Peyer's patch (tissue), 4 donors: ENCODE measurements at regions not wholly inside any gene's neighbourhood (a gene's known extent, or its start where the extent isn't known, plus 50 kb on each side); places are given as distances from the start of the nearest gene placed in this dataset.

Source experiments
- DNase-seq, 3 donors: peaks; one replicate each; pipeline ENCODE4 v3.0.0-alpha.2; 2017 to 2019
- H3K27ac ChIP-seq, 4 donors: fragments of 200-600 bp; sonication (generic); one replicate each; pipeline ENCODE4 v1.5.1; 2016 to 2019
- H3K27me3 ChIP-seq, 2 donors: fragments of 200-600 bp; sonication (generic); one replicate each; pipeline ENCODE4 v1.5.1; 2019
- H3K36me3 ChIP-seq, 3 donors: fragments of 200-600 bp; sonication (generic); one replicate each; pipeline ENCODE4 v1.5.1; 2016 to 2019
- H3K4me1 ChIP-seq, 4 donors: fragments of 200-600 bp; sonication (generic); one replicate each; pipeline ENCODE4 v1.5.1; 2016 to 2019
- H3K4me3 ChIP-seq, 4 donors: fragments of 200-600 bp; sonication (generic); 1 replicate in 3 of 4; 2 replicates in 1 of 4; pipeline ENCODE4 v1.5.1; 2016 to 2019; ENCODE audit warnings: mild to moderate bottlenecking in 1 of 4
- H3K9me3 ChIP-seq, 4 donors: fragments of 200-600 bp; sonication (generic); one replicate each; pipeline ENCODE4 v1.5.1; 2016 to 2019; ENCODE audit warnings: mild to moderate bottlenecking in 1 of 4
- POLR2A ChIP-seq, 2 donors: fragments of 450-650 bp; IDR thresholded peaks; one replicate each; pipeline ENCODE4 v1.5.1; 2017; ENCODE audit warnings: antibody characterized with exemption in 2 of 2, mild to moderate bottlenecking in 2 of 2, moderate library complexity in 2 of 2
- TF ChIP-seq, protein P1 (sequence below), 6 experiments: fragments of 450-650 bp in 4 of 6; fragments of 200-600 bp in 2 of 6; sonication (generic) in 1 of 6; IDR thresholded peaks; one replicate each; pipeline ENCODE4 v1.5.1; 2017 to 2019; ENCODE audit warnings: antibody characterized with exemption in 6 of 6, mild to moderate bottlenecking in 3 of 6, moderate library complexity in 1 of 6

DNA sequence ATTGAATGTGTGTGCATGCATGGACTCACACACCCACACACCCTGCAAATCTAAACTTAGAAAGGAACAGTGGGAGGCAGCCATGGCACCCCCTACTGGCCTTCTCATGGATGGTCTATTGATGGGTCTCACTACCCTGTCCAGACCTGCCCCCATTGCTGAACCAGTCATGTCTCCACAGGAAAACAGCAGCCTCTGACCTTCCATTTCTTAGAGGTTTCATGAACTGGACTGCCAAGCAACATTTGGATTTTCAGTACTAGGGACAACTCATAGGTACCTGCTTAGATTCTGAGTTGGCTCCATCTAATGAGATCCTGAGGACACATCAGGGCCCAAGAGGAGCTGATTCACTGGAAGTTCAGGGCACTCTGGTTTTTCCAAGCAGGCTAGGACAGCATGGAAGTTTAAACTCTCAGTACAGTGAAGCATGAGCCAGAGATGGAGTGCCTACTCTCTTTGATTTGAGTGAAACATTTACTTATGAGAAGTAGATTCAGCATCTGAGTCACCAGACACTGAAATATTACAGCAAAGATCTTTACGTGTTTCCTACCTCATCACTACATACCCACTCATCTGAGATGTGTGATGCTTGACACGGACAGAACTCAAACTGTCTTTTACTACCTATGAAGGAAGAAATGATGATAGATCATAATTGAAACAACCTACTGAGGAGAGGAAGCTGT lies 98.9 kb upstream of the PLEKHG7 start:
- TF ChIP-seq, protein P1, sequence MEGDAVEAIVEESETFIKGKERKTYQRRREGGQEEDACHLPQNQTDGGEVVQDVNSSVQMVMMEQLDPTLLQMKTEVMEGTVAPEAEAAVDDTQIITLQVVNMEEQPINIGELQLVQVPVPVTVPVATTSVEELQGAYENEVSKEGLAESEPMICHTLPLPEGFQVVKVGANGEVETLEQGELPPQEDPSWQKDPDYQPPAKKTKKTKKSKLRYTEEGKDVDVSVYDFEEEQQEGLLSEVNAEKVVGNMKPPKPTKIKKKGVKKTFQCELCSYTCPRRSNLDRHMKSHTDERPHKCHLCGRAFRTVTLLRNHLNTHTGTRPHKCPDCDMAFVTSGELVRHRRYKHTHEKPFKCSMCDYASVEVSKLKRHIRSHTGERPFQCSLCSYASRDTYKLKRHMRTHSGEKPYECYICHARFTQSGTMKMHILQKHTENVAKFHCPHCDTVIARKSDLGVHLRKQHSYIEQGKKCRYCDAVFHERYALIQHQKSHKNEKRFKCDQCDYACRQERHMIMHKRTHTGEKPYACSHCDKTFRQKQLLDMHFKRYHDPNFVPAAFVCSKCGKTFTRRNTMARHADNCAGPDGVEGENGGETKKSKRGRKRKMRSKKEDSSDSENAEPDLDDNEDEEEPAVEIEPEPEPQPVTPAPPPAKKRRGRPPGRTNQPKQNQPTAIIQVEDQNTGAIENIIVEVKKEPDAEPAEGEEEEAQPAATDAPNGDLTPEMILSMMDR (IDR thresholded peaks at IDR 0.05): no peak
- TF ChIP-seq POLR2A (IDR thresholded peaks at IDR 0.05): no peak
- no peaks in the 10 kb centered on the region for H3K27me3 ChIP-seq
- no peak overlapping the region for H3K4me3 ChIP-seq
- no peak overlapping the region for H3K27ac ChIP-seq
- no peaks in the 10 kb centered on the region for H3K36me3 ChIP-seq
- peaks cover 0 to 14% (median 0%) of the 10 kb centered on the region in 4 donors for H3K9me3 ChIP-seq
- no peak for DNase-seq
- no peaks in the 10 kb centered on the region for H3K4me1 ChIP-seq

DNA sequence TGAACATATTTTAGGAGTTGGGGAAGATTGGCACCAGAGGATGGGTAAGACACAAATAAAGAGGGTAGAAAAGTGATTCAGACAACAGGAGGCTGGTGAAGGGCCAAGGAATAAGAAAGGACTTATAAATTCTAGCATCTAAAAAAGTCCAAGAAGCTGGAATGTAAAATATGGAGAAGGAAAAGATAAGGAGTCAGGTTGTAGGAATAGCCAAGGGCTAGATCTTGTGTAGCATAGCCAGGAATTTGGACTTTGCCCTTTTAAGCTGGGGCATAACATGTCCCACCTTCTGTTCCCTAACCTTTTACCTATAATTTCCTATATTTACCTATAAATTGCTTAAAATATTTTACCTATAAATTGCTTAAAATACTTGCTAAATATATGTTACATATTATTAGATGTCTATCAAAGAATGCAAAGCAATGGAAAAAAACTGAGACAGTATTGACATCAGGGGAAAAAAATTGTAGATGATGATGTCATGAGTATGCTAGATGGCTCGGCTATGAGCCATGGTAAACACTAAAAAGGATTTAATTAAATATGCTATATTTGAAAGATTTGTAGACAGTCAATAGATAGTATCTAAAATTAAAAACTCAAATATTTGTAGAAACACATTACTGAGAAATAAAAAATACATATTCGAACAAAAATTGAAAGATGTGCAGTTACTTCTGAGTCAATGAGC lies 99.7 kb upstream of the PLEKHG7 start:
- TF ChIP-seq, protein P1 (IDR thresholded peaks at IDR 0.05): no peak
- no peak for TF ChIP-seq POLR2A (IDR thresholded peaks at IDR 0.05)
- no peak for DNase-seq
- H3K4me1 ChIP-seq: no peaks in the 10 kb centered on the region
- no peaks in the 10 kb centered on the region for H3K27me3 ChIP-seq
- H3K36me3 ChIP-seq: no peaks in the 10 kb centered on the region
- no peak overlapping the region for H3K4me3 ChIP-seq
- H3K27ac ChIP-seq: no peak overlapping the region
- peaks cover 0 to 14% (median 0%) of the 10 kb centered on the region in 4 donors for H3K9me3 ChIP-seq

DNA sequence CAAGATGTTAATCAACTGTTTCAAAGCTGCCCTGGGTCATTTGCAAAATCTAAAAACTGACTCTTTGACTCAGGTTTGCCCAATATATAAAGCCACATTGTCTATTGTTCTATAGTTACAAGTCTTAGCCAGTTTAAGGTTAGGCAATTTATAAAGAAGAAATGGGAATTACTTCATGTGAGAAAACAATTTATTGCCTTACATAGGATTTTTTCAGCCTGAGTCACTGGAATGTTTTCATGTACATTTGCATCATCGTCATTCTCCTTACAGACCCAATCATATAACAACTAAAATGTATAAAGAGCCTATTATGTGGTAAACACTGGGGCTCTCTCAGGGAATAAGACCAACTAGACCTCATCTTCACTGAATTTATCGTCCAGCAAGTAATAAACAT lies 100.3 kb upstream of the PLEKHG7 start:
- no peak overlapping the region for H3K27ac ChIP-seq
- no peaks in the 10 kb centered on the region for H3K4me1 ChIP-seq
- TF ChIP-seq, protein P1 (IDR thresholded peaks at IDR 0.05): no peak
- TF ChIP-seq POLR2A (IDR thresholded peaks at IDR 0.05): no peak
- no peaks in the 10 kb centered on the region for H3K27me3 ChIP-seq
- H3K9me3 ChIP-seq: peaks cover 0 to 14% (median 0%) of the 10 kb centered on the region in 4 donors
- DNase-seq: no peak
- no peaks in the 10 kb centered on the region for H3K36me3 ChIP-seq
- H3K4me3 ChIP-seq: no peak overlapping the region

DNA sequence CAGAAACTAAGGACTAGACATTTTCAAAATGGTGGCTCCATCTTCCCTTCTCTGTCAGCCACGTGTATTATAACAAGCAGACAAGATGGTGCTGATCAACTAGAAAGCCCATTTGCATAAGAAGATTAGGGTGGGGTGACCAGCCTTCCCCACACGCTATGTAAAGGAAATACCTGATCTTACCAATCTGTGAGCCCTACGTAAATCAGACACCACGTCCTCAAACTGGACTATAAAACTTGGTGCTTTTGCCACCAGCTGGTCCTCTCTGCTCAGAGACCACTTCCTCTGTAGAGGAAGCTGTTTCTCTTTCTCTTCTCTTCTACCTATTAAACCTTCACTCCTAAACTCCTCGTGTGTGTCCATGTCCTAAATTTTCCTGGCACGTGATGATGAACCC lies 101.1 kb upstream of the PLEKHG7 start:
- no peak for TF ChIP-seq POLR2A (IDR thresholded peaks at IDR 0.05)
- TF ChIP-seq, protein P1 (IDR thresholded peaks at IDR 0.05): no peak
- no peaks in the 10 kb centered on the region for H3K27me3 ChIP-seq
- H3K27ac ChIP-seq: no peak overlapping the region
- no peaks in the 10 kb centered on the region for H3K36me3 ChIP-seq
- DNase-seq: no peak
- H3K4me3 ChIP-seq: no peak overlapping the region
- peaks cover 0 to 14% (median 0%) of the 10 kb centered on the region in 4 donors for H3K9me3 ChIP-seq
- no peaks in the 10 kb centered on the region for H3K4me1 ChIP-seq

DNA sequence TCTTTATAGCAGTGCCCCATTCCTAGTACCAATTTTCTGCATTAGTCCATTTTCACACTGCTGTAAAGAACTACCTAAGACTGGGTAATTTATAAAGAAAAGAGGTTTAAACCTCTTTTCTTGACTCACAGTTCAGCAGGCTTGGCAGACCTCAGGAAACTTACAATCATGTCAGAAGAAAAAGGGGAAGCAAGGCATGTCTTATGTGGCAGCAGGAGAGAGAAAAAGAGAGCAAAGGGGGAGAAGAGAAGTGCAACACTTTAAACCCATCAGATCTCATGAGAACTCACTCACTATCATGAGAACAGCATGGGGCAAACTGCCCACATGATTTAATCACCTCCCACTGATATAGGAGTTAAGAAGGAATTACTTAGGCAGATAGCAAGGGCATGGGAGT lies 101.6 kb upstream of the PLEKHG7 start:
- no peaks in the 10 kb centered on the region for H3K4me1 ChIP-seq
- H3K27me3 ChIP-seq: no peaks in the 10 kb centered on the region

More for the DNA sequence above, 101.6 kb upstream of the PLEKHG7 start:
- no peaks in the 10 kb centered on the region for H3K36me3 ChIP-seq
- no peak overlapping the region for H3K4me3 ChIP-seq
- H3K27ac ChIP-seq: no peak overlapping the region
- H3K9me3 ChIP-seq: peaks cover 0 to 14% (median 0%) of the 10 kb centered on the region in 4 donors
- no peak for DNase-seq
- TF ChIP-seq POLR2A (IDR thresholded peaks at IDR 0.05): no peak
- TF ChIP-seq, protein P1 (IDR thresholded peaks at IDR 0.05): no peak
